ENCODE measurements at regions not wholly inside any gene's neighbourhood (a gene's known extent, or its start where the extent isn't known, plus 50 kb on each side); places are given as distances from the start of the nearest gene placed in this dataset.
"Not testable (repeated sequence)": the region's sequence is repeated elsewhere in the genome, so short reads cannot be mapped to it uniquely, and the experiment has no call there.

GRCh38 chrX:40222612-40223011, 124.9 kb upstream of the BCOR start:
- not testable (repeated sequence) for TF ChIP-seq CTCF (conservative IDR thresholded peaks at IDR 0.05); EZH2 (IDR thresholded peaks at IDR 0.05; ENCODE audit: low read depth)

All from PC-9 (cell line).